Stimulated activated CD4-positive, alpha-beta T cell treated with anti-CD3 and anti-CD28 coated beads, Interleukin-1b, Interleukin-23, amount 100 ng/mL, for 1 hour (primary cell): ENCODE measurements at regions not wholly inside any gene's neighbourhood (a gene's known extent, or its start where the extent isn't known, plus 50 kb on each side); places are given as distances from the start of the nearest gene placed in this dataset.

Experiments used
- DNase-seq, 2 donors: peaks; one replicate each; pipeline ENCODE4 v3.0.0-alpha.2; 2020; ENCODE audit warnings: low read depth in 2 of 2

- DNase-seq, result no peak
Observed at GRCh38 chr10:36175954-36176353, 533.9 kb upstream of the FZD8 start.

DNA sequence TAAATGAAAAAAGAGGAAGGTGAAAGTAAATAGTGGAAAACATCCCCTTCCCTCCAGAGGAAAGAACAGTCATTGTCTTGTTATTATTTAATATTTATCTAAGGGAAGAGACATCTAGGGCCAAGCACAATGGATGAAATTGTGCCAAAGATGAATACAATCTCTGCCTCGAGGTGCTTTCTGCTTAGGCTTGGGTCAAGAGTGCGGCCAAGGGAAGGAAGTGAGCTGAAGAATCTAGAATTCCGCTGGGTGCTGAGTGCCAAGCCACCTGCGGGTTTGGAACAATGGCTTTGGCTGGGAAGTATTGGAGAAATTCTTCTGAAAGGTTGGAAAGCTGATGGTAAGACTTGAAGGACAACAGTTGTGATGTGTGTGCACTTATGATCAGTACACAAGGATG, 531.3 kb upstream of the FZD8 start:
- no peak for DNase-seq

GRCh38 chr10:36171953-36172940, 530.2 kb upstream of the FZD8 start:
- no peak for DNase-seq

GRCh38 chr10:36171556-36171952, 529.5 kb upstream of the FZD8 start:
- no peak for DNase-seq

DNA sequence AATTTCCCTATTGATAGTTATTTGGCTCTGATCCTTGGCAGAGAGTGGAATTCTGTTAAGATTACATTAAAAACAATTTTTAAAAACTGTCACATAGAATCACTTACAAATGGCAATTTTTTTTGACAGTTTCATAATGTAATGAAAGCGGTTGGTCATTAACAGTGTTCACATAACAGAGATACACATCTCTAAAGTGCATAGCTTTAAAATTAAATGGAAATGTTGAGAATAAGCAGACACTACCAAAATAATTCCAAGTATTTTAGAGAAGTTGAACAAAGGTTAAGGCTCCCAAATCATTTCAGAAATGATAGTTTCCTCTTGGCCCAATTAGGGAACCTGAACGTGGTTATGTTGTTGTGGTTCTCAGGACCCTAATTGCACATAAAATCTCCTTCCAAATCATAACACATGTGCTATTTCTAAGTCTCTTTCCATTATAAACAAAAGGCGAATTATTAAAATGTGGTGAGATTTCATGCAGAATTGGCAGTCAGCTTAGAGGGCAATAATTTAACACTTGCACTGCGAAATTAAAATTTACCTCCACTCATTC, 528.9 kb upstream of the FZD8 start:
- DNase-seq, result no peak

DNA sequence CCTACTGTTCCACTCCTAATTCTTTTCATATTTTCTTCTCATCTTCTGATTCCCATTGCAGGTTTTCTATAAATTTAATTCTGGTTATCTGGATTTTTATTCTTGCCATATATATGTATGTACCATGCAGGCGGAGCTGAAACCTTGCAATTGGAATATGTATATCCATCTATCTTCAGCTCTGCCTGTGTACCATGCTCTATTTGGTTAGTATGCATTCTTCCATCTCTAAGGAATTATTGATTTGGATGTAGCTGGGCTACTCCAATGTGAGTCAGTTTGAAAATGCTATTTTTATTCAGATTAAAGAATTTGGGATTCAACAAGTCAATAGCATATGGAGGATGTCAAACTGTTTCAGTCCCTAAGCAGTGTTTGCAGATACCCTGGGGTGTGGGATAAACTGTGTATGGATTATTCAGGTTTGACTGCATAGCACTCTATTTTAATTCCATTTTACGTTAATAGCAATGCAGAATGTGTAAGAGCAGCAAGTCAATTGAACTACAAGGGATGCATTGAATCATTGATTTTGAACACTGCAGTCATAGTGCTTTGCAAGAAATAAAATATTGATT, 528.1 kb upstream of the FZD8 start:
- no peak for DNase-seq

DNA sequence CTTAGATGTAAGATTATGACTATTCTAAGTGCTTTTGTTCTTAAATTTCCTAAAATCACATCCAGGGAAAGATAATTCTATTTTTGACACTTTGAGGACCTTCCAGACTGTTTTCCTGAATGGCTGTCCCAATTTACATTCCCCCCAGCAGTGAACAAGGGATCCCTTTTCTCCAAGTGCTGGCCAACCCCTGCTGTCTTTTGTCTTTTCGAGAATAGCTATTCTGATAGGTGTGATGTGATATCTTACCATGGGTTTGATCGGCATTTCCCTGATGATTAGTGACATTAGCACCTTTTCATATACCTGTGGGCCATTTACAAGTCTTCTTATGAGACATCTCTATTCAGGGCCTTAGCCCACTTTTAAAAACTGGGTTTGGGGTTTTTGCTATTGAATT, 526.7 kb upstream of the FZD8 start:
- no peak for DNase-seq

DNA sequence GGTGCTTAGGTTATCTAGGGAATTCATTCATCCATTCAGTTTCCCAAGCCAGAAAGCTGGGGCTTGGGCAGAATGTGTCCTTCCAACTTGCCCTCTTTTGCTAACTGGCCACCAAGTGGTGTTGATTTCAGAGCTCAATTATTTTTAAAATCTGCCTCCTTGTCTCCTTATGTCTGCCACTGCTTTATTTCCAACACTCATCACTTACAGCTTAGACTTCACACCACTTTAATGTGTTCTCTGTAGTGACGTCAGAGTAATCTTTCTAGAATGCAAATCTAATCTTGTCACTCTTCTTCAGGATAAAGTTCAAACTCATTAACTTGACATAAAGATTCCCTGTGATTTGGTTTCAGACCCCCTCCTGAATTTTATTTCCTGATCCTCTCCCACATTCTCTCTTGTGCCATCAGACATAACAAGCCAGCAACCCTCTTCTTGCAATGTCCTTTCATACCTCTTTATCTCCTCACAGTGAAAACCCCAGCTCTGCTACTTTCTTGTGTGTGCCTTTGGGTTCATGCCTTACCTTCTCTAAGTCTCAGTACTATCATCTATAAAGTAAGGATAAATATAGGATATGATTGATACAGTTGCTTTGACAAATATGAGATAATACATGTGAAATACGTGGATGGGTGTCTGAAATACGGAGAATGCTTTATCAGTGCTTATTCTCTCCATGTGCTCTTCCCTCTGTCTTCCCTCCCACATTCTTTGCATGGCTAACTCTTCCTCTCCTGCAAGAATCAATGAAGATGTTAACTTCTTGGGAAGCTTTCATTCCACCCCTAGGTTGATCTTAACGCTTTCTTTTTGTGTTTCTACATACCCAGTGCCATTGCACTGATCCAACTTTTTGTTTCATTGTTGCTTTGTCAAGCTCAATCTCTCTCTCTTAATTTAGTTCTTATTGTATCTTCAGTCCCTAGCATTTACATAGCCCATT, 522.7 kb upstream of the FZD8 start:
- DNase-seq, result no peak

- no peak for DNase-seq
Observed at GRCh38 chr10:36163827-36164226, 521.7 kb upstream of the FZD8 start.

DNA sequence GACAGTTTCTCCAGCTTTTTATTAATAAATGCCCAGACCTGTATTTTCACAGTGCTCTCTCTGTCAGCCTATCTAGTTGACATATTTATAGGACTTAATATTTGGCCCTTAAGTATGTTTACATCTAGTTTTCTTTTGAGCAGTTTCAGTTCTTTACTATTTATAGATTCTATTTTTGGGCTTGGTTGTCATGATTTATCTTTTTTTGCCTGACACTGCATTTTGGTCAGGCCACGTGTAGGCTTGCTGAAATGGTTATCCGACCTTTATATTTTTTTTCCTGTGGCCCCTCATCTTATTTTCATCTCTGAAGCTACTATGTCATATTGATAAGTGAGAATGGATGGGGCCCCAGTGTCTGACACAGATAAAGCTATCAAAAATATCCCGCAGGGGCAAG, 515.4 kb upstream of the FZD8 start:
- DNase-seq, result no peak

- DNase-seq, result no peak
Observed at GRCh38 chr10:36148207-36148606, 506.1 kb upstream of the FZD8 start.

DNA sequence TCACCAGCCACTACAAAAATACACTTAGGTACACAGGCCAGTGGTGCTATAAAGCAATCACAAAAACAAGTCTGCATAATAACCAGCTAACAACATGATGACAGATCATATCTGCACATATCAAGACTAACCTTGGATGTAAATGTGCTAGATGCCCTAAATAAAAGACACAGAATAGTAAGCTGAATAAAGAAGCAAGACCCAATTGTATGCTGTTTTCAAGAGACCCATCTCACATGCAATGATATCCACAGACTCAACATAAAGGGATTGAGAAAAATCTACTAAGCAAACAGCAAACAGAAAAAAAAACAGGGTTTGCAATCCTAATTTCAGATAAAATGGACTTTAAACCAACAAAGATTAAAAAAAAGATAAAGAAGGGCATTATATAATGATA, 505.4 kb upstream of the FZD8 start:
- no peak for DNase-seq

DNA sequence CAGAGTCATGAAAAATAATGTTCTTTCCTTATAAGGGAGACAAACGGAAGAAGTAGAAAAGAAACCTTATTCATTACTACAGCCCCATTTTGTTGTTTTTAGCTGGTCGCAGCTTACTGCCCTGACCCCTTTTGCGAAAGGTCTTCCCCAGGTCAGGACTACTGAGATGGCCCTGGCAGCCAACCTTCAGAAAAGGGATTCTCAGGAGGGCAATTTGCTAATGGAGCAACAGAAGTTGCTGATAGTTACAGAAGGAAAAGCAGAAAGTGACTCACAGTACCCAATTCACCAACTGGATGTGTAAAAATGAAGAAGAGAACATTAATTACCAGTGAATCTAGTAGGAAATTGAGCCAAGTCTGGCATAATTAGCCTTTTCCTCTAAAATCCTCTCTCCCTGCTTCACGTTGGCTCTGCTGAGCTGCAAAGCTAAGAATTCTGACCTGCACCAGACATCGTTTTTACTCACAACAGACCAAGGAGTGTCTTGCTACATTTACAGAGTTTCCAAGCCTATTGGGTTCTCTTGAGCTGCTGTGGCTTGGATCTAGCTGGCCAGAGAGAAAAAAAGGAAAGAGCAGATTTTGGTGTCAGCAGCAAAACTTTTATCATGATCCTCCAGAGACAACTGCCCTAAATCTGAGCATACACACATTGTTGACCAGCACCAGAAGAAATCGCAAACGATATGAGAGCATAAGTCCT, 499.9 kb upstream of the FZD8 start:
- DNase-seq, result no peak

DNA sequence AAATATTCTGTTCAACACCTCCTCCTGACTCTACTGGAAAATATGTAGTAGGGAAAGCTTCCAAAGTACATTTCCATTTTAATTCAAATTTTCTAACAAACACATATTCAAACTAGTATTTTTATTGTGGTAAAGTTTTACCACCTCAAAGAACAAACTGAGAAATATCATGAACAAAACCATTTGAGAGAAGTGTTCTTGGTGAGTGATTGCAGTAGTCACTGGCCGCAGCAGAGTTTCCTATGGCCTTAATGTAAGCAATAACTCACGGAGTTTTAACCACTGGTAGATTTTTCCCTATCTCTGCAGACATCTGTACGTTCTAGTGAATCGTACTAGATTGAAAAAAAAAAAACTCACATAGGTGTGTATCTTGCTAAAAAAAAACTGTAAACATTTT, 487.0 kb upstream of the FZD8 start:
- no peak for DNase-seq

DNA sequence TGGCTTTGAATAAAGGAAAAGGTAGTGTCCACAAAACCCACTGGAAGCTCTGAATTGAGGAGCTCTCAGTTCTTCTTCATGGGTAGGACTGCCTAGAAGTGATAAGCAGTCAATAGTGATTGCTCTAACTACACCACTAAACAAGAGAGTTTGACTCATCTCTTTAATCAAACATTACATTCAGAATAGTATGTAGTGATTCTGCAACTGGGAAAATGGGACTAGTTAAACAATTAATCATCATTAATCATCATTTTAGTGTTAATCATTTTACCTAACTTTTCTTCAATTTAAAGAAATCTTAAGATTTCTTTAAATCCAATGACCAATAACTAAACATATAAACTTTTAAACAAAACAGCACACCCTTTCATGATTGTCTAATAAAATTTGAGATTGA, 484.0 kb upstream of the FZD8 start:
- DNase-seq, result no peak

DNA sequence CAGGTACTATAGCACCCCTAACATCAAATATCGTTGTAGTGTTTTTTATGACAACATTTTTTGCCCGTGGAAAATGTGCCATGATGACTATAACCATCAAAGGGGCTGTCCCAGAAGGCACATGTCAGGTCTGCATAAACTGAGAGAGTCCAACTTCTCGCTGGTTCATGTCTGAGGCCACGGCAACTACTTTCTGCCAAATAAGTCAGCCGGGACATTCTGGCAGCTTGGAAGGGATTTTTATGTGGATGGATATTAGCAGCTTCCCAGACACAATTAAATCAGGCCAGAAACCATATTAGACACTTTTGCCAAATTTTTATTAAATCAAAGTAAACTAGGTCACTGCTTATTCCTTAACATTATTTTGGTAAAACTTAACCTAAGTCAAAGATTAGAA, 477.4 kb upstream of the FZD8 start:
- no peak for DNase-seq

DNA sequence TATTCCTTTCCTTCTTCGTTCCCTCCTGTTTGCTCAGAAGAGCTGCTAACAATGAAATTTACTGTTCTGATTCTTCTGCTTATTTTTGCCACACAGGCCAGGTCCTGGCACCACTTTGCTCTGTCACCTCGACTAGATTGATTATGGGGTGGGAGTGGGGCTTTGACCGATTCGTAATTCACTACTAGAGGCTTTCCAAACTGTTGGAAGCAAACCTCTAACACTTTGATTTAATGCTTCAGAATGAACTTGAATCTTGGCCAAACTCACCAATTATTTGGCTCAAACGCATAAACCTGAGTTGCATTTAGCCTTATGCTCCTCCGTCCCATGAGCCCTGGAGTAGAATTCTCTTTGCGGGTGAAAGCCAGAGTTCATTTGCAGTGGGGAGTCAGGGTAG, 476.2 kb upstream of the FZD8 start:
- no peak for DNase-seq

- no peak for DNase-seq
Observed at GRCh38 chr10:36117890-36118289, 475.8 kb upstream of the FZD8 start.

GRCh38 chr10:36117231-36117630, 475.1 kb upstream of the FZD8 start:
- DNase-seq, result no peak

DNA sequence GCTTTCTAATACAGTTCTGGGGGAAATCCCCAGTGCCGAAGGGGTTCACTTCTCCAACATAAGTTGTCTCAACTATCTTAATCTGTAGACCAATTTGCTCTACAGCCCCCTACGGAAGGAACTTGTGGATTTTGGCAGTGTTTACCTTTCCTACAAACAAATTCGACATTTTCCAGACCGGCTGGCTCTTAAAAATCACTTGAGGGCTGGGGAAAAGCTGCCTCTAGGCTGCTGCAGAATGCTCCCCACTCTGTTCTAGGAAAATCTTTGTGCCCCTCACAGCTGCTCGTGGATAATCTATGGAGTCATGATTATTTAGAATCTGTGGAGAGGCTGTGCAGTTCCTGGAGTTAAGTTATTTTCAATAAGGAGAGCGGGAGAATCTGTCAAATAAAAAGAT, 474.6 kb upstream of the FZD8 start:
- no peak for DNase-seq

DNA sequence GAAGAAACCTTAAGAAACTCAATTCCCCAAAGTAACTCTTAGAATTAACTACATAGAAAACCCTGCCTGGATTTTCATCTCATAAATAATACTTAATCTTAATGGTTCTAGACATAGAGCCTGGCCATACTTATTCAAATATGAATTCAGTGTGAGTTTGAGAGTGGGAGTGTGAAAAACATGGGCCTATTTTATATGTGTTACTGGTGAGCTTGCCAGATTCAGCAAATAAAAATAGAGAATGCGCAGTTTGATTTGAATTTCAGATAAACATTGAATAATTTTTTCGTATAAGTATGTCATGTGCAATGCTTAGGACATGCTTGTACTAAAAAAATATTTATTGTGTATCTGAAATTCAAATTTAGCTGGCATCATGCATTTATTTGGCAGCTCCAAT, 473.9 kb upstream of the FZD8 start:
- no peak for DNase-seq
